Liver (tissue), 8 donors: ENCODE measurements at regions not wholly inside any gene's neighbourhood (a gene's known extent, or its start where the extent isn't known, plus 50 kb on each side); places are given as distances from the start of the nearest gene placed in this dataset.

Experiments
- DNase-seq: peaks from one replicate; pipeline ENCODE4 v3.0.0-alpha.2; 2017; ENCODE audit warnings: low spot score
- H3K27ac ChIP-seq, 2 donors: one replicate each; pipeline ENCODE4 v1.7.0; 2013; ENCODE audit warnings: inconsistent platforms in 2 of 2, low read length in 2 of 2, control low read depth in 1 of 2, low read depth in 1 of 2, mild to moderate bottlenecking in 1 of 2
- H3K27me3 ChIP-seq, 4 donors: one replicate each; pipeline versions ENCODE4 v1.6.1 to v1.7.0; 2013; ENCODE audit warnings: low read length in 3 of 4, inconsistent platforms in 1 of 4, mild to moderate bottlenecking in 1 of 4, moderate library complexity in 1 of 4; ENCODE audit not compliant: control insufficient read depth in 4 of 4, insufficient read depth in 4 of 4
- H3K36me3 ChIP-seq, 4 donors: one replicate each; pipeline versions ENCODE4 v1.6.1 to v1.7.0; 2013; ENCODE audit warnings: low read length in 3 of 4, mild to moderate bottlenecking in 3 of 4, low read depth in 1 of 4, moderate library complexity in 1 of 4; ENCODE audit not compliant: control insufficient read depth in 4 of 4, insufficient read depth in 3 of 4
- H3K4me1 ChIP-seq, 4 donors: one replicate each; pipeline versions ENCODE4 v1.6.1 to v1.7.0; 2013; ENCODE audit warnings: low read length in 3 of 4, mild to moderate bottlenecking in 3 of 4, moderate library complexity in 1 of 4; ENCODE audit not compliant: control insufficient read depth in 4 of 4, insufficient read depth in 4 of 4
- H3K4me3 ChIP-seq, 3 donors: one replicate each; pipeline versions ENCODE4 v1.6.1 to v1.7.0; 2013; ENCODE audit warnings: low read length in 3 of 3, control low read depth in 1 of 3, low read depth in 1 of 3, mild to moderate bottlenecking in 1 of 3
- H3K9ac ChIP-seq, 2 donors: one replicate each; pipeline ENCODE4 v1.7.0; 2013; ENCODE audit warnings: low read length in 2 of 2, mild to moderate bottlenecking in 2 of 2, moderate library complexity in 2 of 2, control low read depth in 1 of 2, low read depth in 1 of 2
- H3K9me3 ChIP-seq, 4 donors: one replicate each; pipeline versions ENCODE4 v1.6.1 to v1.7.0; 2013; ENCODE audit warnings: low read length in 3 of 4; ENCODE audit not compliant: control insufficient read depth in 4 of 4
- EGR1 ChIP-seq, 2 donors: IDR thresholded peaks; 2 replicates each; pipeline ENCODE4 v1.6.1; 2016 to 2018; ENCODE audit warnings: antibody characterized with exemption in 2 of 2, low read depth in 2 of 2
- FOXA1 ChIP-seq: IDR thresholded peaks from 2 replicates; pipeline ENCODE4 v1.6.1; 2016; ENCODE audit warnings: antibody characterized with exemption
- FOXA2 ChIP-seq: IDR thresholded peaks from 2 replicates; pipeline ENCODE4 v1.6.1; 2016; ENCODE audit warnings: antibody characterized with exemption
- GABPA ChIP-seq, 2 donors: IDR thresholded peaks in 1 of 2; conservative IDR thresholded peaks in 1 of 2; 2 replicates each; pipeline ENCODE4 v1.6.1; 2016; ENCODE audit warnings: antibody characterized with exemption in 2 of 2, mild to moderate bottlenecking in 1 of 2, moderate library complexity in 1 of 2
- HNF4A ChIP-seq, 2 donors: conservative IDR thresholded peaks; 2 replicates each; pipeline ENCODE4 v1.6.1; 2016; ENCODE audit warnings: antibody characterized with exemption in 2 of 2, mild to moderate bottlenecking in 2 of 2
- HNF4G ChIP-seq: IDR thresholded peaks from 2 replicates; pipeline ENCODE4 v1.6.1; 2016; ENCODE audit warnings: antibody characterized with exemption
- JUND ChIP-seq, 2 donors: IDR thresholded peaks; 2 replicates each; pipeline ENCODE4 v1.6.1; 2016; ENCODE audit warnings: antibody characterized with exemption in 2 of 2
- NR2F2 ChIP-seq: IDR thresholded peaks from 2 replicates; pipeline ENCODE4 v1.6.1; 2016; ENCODE audit warnings: antibody characterized with exemption
- RAD21 ChIP-seq, 2 donors: IDR thresholded peaks; 2 replicates each; pipeline ENCODE4 v1.6.1; 2016; ENCODE audit warnings: antibody characterized with exemption in 2 of 2, mild to moderate bottlenecking in 2 of 2
- REST ChIP-seq: IDR thresholded peaks from 2 replicates; pipeline ENCODE4 v1.6.1; 2016; ENCODE audit warnings: antibody characterized with exemption, mild to moderate bottlenecking
- RXRA ChIP-seq, 2 donors: IDR thresholded peaks; 2 replicates each; pipeline ENCODE4 v1.6.1; 2017 to 2018; ENCODE audit warnings: antibody characterized with exemption in 2 of 2, mild to moderate bottlenecking in 1 of 2
- SP1 ChIP-seq: IDR thresholded peaks from 2 replicates; pipeline ENCODE4 v1.6.1; 2018; ENCODE audit warnings: antibody characterized with exemption, mild to moderate bottlenecking
- TAF1 ChIP-seq: conservative IDR thresholded peaks from 2 replicates; pipeline ENCODE4 v1.6.1; 2016; ENCODE audit warnings: antibody characterized with exemption, mild to moderate bottlenecking
- YY1 ChIP-seq: IDR thresholded peaks from 2 replicates; pipeline ENCODE4 v1.6.1; 2016; ENCODE audit warnings: antibody characterized with exemption, mild to moderate bottlenecking
- WGBS: extraction: QIAGEN DNeasy Blood & Tissue Kit; methylation state at CpG from one replicate; pipeline ENCODE4 v1.1.7; 2013; 5-methylcytosine and 5-hydroxymethylcytosine counted together
- TF ChIP-seq, protein P1 (sequence below): fragments of 150-350 bp; IDR thresholded peaks from 2 replicates; pipeline ENCODE4 v1.5.1; 2017; ENCODE audit warnings: improper control_type of control experiment, low read depth, low read length; ENCODE audit not compliant: missing input control
- TF ChIP-seq, protein P2 (sequence below): IDR thresholded peaks from 2 replicates; pipeline ENCODE4 v1.6.1; 2016; ENCODE audit warnings: antibody characterized with exemption
- TF ChIP-seq, protein P3 (sequence below): IDR thresholded peaks from 2 replicates; pipeline ENCODE4 v1.6.1; 2016; ENCODE audit warnings: antibody characterized with exemption
- donor health status: healthy.
- donor health status: healthy.
- donor health status: healthy.
- donor health status: healthy.
- donor health status: healthy.

DNA sequence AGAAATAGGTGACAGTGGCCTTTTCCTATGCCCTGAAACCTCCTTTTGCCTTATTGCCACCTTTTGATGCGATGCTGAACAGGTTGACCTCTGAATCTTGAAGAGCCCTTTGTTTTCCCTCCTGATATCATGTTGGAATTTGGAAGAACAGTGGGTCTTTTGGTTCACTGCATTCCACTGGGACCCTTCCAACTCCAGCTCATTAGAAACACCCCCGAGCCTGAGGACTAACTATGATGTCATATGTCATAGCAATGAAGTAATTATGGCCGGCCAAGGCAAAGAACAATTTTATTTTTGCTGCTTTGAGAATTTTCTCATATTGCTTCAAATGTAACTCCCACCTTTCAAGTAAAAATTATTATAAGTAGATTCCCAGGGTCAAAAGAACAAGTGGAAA is 353.4 kb upstream of the JAG1 start:
- Histone ChIP-seq H3K9me3 (peaks cover 0 to 3% (median 0%) of the 10 kb centered on the region in 4 donors), H3K36me3 (no peaks in the 10 kb centered on the region), H3K27me3 (no peaks in the 10 kb centered on the region), H3K9ac (no peak overlapping the region), H3K27ac (no peak overlapping the region), H3K4me3 (no peak overlapping the region), H3K4me1 (no peaks in the 10 kb centered on the region)
- no peak for DNase-seq
- TF ChIP-seq YY1, result no peak
- no peak for TF ChIP-seq FOXA1
- TF ChIP-seq RXRA (IDR thresholded peaks at IDR 0.05), result no peak
- no peak for TF ChIP-seq RAD21 (IDR thresholded peaks at IDR 0.05)
- no peak for TF ChIP-seq SP1
- no peak for TF ChIP-seq NR2F2
- TF ChIP-seq HNF4A (conservative IDR thresholded peaks at IDR 0.05), result no peak
- TF ChIP-seq GABPA (IDR thresholded peaks at IDR 0.05 in 1 of 2, conservative IDR thresholded peaks at IDR 0.05 in 1 of 2), result no peak
- TF ChIP-seq HNF4G, result no peak
- TF ChIP-seq, protein P1, sequence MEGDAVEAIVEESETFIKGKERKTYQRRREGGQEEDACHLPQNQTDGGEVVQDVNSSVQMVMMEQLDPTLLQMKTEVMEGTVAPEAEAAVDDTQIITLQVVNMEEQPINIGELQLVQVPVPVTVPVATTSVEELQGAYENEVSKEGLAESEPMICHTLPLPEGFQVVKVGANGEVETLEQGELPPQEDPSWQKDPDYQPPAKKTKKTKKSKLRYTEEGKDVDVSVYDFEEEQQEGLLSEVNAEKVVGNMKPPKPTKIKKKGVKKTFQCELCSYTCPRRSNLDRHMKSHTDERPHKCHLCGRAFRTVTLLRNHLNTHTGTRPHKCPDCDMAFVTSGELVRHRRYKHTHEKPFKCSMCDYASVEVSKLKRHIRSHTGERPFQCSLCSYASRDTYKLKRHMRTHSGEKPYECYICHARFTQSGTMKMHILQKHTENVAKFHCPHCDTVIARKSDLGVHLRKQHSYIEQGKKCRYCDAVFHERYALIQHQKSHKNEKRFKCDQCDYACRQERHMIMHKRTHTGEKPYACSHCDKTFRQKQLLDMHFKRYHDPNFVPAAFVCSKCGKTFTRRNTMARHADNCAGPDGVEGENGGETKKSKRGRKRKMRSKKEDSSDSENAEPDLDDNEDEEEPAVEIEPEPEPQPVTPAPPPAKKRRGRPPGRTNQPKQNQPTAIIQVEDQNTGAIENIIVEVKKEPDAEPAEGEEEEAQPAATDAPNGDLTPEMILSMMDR, result no peak
- TF ChIP-seq, protein P2, sequence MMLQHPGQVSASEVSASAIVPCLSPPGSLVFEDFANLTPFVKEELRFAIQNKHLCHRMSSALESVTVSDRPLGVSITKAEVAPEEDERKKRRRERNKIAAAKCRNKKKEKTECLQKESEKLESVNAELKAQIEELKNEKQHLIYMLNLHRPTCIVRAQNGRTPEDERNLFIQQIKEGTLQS, result no peak
- TF ChIP-seq, protein P3, sequence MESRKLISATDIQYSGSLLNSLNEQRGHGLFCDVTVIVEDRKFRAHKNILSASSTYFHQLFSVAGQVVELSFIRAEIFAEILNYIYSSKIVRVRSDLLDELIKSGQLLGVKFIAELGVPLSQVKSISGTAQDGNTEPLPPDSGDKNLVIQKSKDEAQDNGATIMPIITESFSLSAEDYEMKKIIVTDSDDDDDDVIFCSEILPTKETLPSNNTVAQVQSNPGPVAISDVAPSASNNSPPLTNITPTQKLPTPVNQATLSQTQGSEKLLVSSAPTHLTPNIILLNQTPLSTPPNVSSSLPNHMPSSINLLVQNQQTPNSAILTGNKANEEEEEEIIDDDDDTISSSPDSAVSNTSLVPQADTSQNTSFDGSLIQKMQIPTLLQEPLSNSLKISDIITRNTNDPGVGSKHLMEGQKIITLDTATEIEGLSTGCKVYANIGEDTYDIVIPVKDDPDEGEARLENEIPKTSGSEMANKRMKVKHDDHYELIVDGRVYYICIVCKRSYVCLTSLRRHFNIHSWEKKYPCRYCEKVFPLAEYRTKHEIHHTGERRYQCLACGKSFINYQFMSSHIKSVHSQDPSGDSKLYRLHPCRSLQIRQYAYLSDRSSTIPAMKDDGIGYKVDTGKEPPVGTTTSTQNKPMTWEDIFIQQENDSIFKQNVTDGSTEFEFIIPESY, result no peak
- no peak for TF ChIP-seq JUND (IDR thresholded peaks at IDR 0.05)
- no peak for TF ChIP-seq FOXA2
- no peak for TF ChIP-seq REST
- no peak for TF ChIP-seq TAF1
- no peak for TF ChIP-seq EGR1 (IDR thresholded peaks at IDR 0.05; ENCODE audit: low read depth in 2 of 2)
- WGBS, result 76% methylated on average over 3 of the region's 3 CpGs

- Histone ChIP-seq H3K4me3 (no peak overlapping the region), H3K27me3 (no peaks in the 10 kb centered on the region), H3K36me3 (no peaks in the 10 kb centered on the region), H3K9me3 (peaks cover 0 to 2% (median 0%) of the 10 kb centered on the region in 4 donors), H3K9ac (no peak overlapping the region), H3K4me1 (no peaks in the 10 kb centered on the region), H3K27ac (no peak overlapping the region)
- WGBS, result 97% methylated on average over 2 of the region's 2 CpGs
- DNase-seq, result no peak
- TF ChIP-seq, protein P3, result no peak
- no peak for TF ChIP-seq JUND (IDR thresholded peaks at IDR 0.05)
- TF ChIP-seq EGR1 (IDR thresholded peaks at IDR 0.05; ENCODE audit: low read depth in 2 of 2), result no peak
- TF ChIP-seq FOXA2, result no peak
- TF ChIP-seq HNF4A (conservative IDR thresholded peaks at IDR 0.05), result no peak
- TF ChIP-seq YY1, result no peak
- no peak for TF ChIP-seq TAF1
- no peak for TF ChIP-seq RXRA (IDR thresholded peaks at IDR 0.05)
- no peak for TF ChIP-seq REST
Observed at GRCh38 chr20:11030351-11030750, 356.6 kb upstream of the JAG1 start.
